SK-N-SH (cell line): ENCODE measurements at regions not wholly inside any gene's neighbourhood (a gene's known extent, or its start where the extent isn't known, plus 50 kb on each side); places are given as distances from the start of the nearest gene placed in this dataset.

Experiments
- CTCF ChIA-PET: fragments of 300-600, 350-600 bp; formaldehyde crosslinking; extraction: SDS; loops from one replicate; lab custom pipeline; 2021; lab: Yijun Ruan, JAX
- POLR2A ChIA-PET: fragments of 350-600 bp; sonication (Branson Sonifier 250); formaldehyde crosslinking; extraction: SDS; loops from one replicate; lab custom pipeline; 2020; ENCODE audit warnings: antibody characterized with exemption, inconsistent platforms; lab: Yijun Ruan, JAX
- DNase-seq: peaks from one replicate; pipeline ENCODE4 v3.0.0; 2012
- H2AFZ ChIP-seq: fragments of 200-600 bp; sonication (generic); 2 replicates; pipeline ENCODE4 v1.8.1; 2016; ENCODE audit warnings: antibody characterized with exemption, mild to moderate bottlenecking, low read depth
- H3F3A ChIP-seq: fragments of 200-600 bp; sonication (generic); replicated peaks from 2 replicates; pipeline ENCODE3; 2016; ENCODE audit warnings: antibody characterized with exemption, mild to moderate bottlenecking; ENCODE audit not compliant: insufficient read depth
- H3K27ac ChIP-seq, 2 experiments: fragments of 200-500 bp in 1 of 2; fragments of 200-600 bp in 1 of 2; sonication (Bioruptor generic) in 1 of 2; sonication (generic), shearing (Covaris generic) in 1 of 2; 2 replicates each; pipeline versions ENCODE4 v1.5.1 to v1.6.1; 2014 to 2016; ENCODE audit warnings: low read depth in 2 of 2, inconsistent platforms in 1 of 2, low read length in 1 of 2, mild to moderate bottlenecking in 1 of 2, mixed read lengths in 1 of 2
- H3K27me3 ChIP-seq: fragments of 200-600 bp; sonication (generic), shearing (Covaris generic); 2 replicates; pipeline ENCODE4 v1.6.1; 2016; ENCODE audit warnings: mixed run types; ENCODE audit not compliant: insufficient read depth
- H3K36me3 ChIP-seq, 2 experiments: fragments of 200-500 bp in 1 of 2; fragments of 200-600 bp in 1 of 2; sonication (Bioruptor generic) in 1 of 2; sonication (generic) in 1 of 2; replicated peaks in 1 of 2; 2 replicates each; pipeline versions ENCODE3 to v1.5.1; 2014 to 2016; ENCODE audit warnings: low read length in 1 of 2, mild to moderate bottlenecking in 1 of 2; ENCODE audit not compliant: insufficient read depth in 2 of 2, control insufficient read depth in 1 of 2
- H3K4me1 ChIP-seq, 2 experiments: fragments of 200-500 bp in 1 of 2; fragments of 200-600 bp in 1 of 2; sonication (Bioruptor generic) in 1 of 2; sonication (generic), shearing (Covaris generic) in 1 of 2; 2 replicates each; pipeline versions ENCODE4 v1.5.1 to v1.6.1; 2014 to 2016; ENCODE audit warnings: low read depth in 1 of 2, low read length in 1 of 2, mixed run types in 1 of 2; ENCODE audit not compliant: insufficient read depth in 2 of 2, control insufficient read depth in 1 of 2
- H3K4me2 ChIP-seq: fragments of 200-600 bp; sonication (generic), shearing (Covaris generic); 2 replicates; pipeline ENCODE4 v1.6.1; 2017; ENCODE audit warnings: mixed run types
- H3K4me3 ChIP-seq, 2 experiments: fragments of 200-500 bp in 1 of 2; fragments of 200-600 bp in 1 of 2; sonication (Bioruptor generic) in 1 of 2; sonication (generic), shearing (Covaris generic) in 1 of 2; 2 replicates each; pipeline versions ENCODE4 v1.5.1 to v1.8.1; 2014 to 2016; ENCODE audit warnings: low read depth in 2 of 2, inconsistent platforms in 1 of 2, low read length in 1 of 2, mild to moderate bottlenecking in 1 of 2, mixed read lengths in 1 of 2, moderate library complexity in 1 of 2
- H3K79me2 ChIP-seq: fragments of 200-600 bp; sonication (generic); 2 replicates; pipeline ENCODE4 v1.8.1; 2017; ENCODE audit warnings: mild to moderate bottlenecking; ENCODE audit not compliant: insufficient read depth
- H3K9ac ChIP-seq: fragments of 200-600 bp; sonication (generic); 2 replicates; pipeline ENCODE4 v1.6.1; 2017; ENCODE audit warnings: mixed run types
- H3K9me2 ChIP-seq: fragments of 200-600 bp; sonication (generic); 2 replicates; pipeline ENCODE4 v1.6.1; 2017; ENCODE audit warnings: mixed run types
- H3K9me3 ChIP-seq: fragments of 200-600 bp; sonication (generic); 2 replicates; pipeline ENCODE4 v1.6.1; 2017; ENCODE audit warnings: mixed run types, mild to moderate bottlenecking, moderate library complexity
- H4K20me1 ChIP-seq: fragments of 200-600 bp; sonication (generic); 2 replicates; pipeline ENCODE4 v1.6.1; 2017; ENCODE audit warnings: mild to moderate bottlenecking, mixed run types; ENCODE audit not compliant: insufficient read depth
- CTCF ChIP-seq: fragments of 200-600 bp; sonication (generic); IDR thresholded peaks from 2 replicates; pipeline ENCODE4 v1.6.1; 2017; ENCODE audit warnings: antibody characterized with exemption, mild to moderate bottlenecking, moderate library complexity
- FOSL2 ChIP-seq: IDR thresholded peaks from 2 replicates; pipeline ENCODE4 v1.4.0; 2012; ENCODE audit warnings: low read depth, mild to moderate bottlenecking, moderate library complexity, borderline replicate concordance
- FOXJ3 ChIP-seq: sonication (generic); formaldehyde crosslinking; IDR thresholded peaks from 2 replicates; pipeline ENCODE4 v1.5.1; 2020; ENCODE audit warnings: mild to moderate bottlenecking, missing genetic modification reagents
- MAX ChIP-seq: IDR thresholded peaks from 2 replicates; pipeline ENCODE4 v1.4.0; 2012; ENCODE audit warnings: low read depth
- MEF2A ChIP-seq: IDR thresholded peaks from 2 replicates; pipeline ENCODE4 v1.4.0; 2012; ENCODE audit warnings: low read depth, borderline replicate concordance
- NRF1 ChIP-seq: IDR thresholded peaks from 2 replicates; pipeline ENCODE4 v1.6.1; 2012; ENCODE audit warnings: low read depth, mild to moderate bottlenecking, low read length
- POLR2AphosphoS5 ChIP-seq: IDR thresholded peaks from 2 replicates; pipeline ENCODE4 v1.6.1; 2012; ENCODE audit warnings: low read depth, low read length
- REST ChIP-seq: IDR thresholded peaks from 2 replicates; pipeline ENCODE4 v1.6.1; 2012; ENCODE audit warnings: mild to moderate bottlenecking, low read depth, low read length, moderate library complexity
- RXRA ChIP-seq: IDR thresholded peaks from 2 replicates; pipeline ENCODE4 v1.4.0; 2012; ENCODE audit warnings: low read depth, mild to moderate bottlenecking, borderline replicate concordance
- USF1 ChIP-seq: IDR thresholded peaks from 2 replicates; pipeline ENCODE4 v1.4.0; 2012; ENCODE audit warnings: low read depth, borderline replicate concordance
- WGBS: methylation state at CpG from one replicate; pipeline ENCODE4 v1.1.6; 2017; ENCODE audit warnings: low lambda C conversion rate; 5-methylcytosine and 5-hydroxymethylcytosine counted together

GRCh38 chr1:48049823-48050535 lies 52.8 kb upstream of the TRABD2B start:
- H2AFZ ChIP-seq: no peak overlapping the region
- H3K4me3 ChIP-seq: no peak overlapping the region
- H4K20me1 ChIP-seq: no peaks in the 10 kb centered on the region
- no peak overlapping the region for H3K27ac ChIP-seq
- peaks cover 6 to 31% of the 10 kb centered on the region in 2 experiments; a peak in 2 of 4 replicates for H3K4me1 ChIP-seq
- no peak for DNase-seq
- H3K79me2 ChIP-seq: no peaks in the 10 kb centered on the region
- H3K4me2 ChIP-seq: no peak overlapping the region
- TF ChIP-seq MEF2A (no peak), CTCF (no peak), MAX (no peak), POLR2AphosphoS5 (no peak), USF1 (no peak), RXRA (no peak), FOSL2 (no peak), NRF1 (no peak), REST (no peak), FOXJ3 (CRISPR knock-in tag) (no peak)
- H3K36me3 ChIP-seq: no peaks in the 10 kb centered on the region
- H3K9ac ChIP-seq: no peak overlapping the region
- no peaks in the 10 kb centered on the region for H3K27me3 ChIP-seq
- WGBS: 65% methylated on average over 8 of the region's 8 CpGs
- ChIA-PET POLR2A (no interaction called here), CTCF (interaction anchor here (0.8 to 3.5 kb wide), 6 partner anchors 9 to 626 kb away, joined by 3 to 25 read pairs (median 4); no protein-coding TSS in a partner anchor)
- H3F3A ChIP-seq: peaks cover 7% of the 10 kb centered on the region
- H3K9me2 ChIP-seq: no peaks in the 10 kb centered on the region
- H3K9me3 ChIP-seq: no peaks in the 10 kb centered on the region
